Erythroblast (primary cell): ENCODE measurements at regions not wholly inside any gene's neighbourhood (a gene's known extent, or its start where the extent isn't known, plus 50 kb on each side); places are given as distances from the start of the nearest gene placed in this dataset.

Experiments used
- GATA1 ChIP-seq: IDR thresholded peaks from 2 replicates; pipeline ENCODE4 v1.6.1; 2011; ENCODE audit warnings: low read depth, mild to moderate bottlenecking, control low read depth, low read length, moderate library complexity
- POLR2A ChIP-seq: IDR thresholded peaks from 2 replicates; pipeline ENCODE4 v1.6.1; 2011; ENCODE audit warnings: mild to moderate bottlenecking, low read length

- no peak for TF ChIP-seq POLR2A
- TF ChIP-seq GATA1, result no peak
Measured at GRCh38 chr2:128618642-128619041, 300.0 kb upstream of the HS6ST1 start.
